ENCODE measurements at regions not wholly inside any gene's neighbourhood (a gene's known extent, or its start where the extent isn't known, plus 50 kb on each side); places are given as distances from the start of the nearest gene placed in this dataset.

- no peak for DNase-seq (ENCODE audit: low read depth, low spot score)
Observed at GRCh38 chr17:77668518-77668917, 290.0 kb upstream of the TNRC6C start.

DNA sequence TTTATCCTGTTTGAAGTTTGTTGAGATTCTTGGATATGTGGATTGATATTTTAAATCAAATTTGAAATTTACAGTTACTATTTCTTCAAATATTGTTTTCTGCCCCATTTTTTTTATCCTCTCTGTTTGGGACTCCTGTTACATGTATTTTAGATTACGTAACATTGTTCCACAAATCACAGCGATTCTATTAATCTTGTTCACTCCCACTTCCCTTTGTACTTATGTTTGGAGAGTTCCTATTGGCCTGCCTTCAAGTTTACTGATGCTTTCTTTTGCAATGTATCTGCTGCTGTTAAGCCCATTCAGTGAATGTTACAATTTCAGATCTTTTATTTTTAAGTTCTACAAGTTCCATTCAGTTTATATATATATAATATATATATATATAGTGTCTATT lies 288.3 kb upstream of the TNRC6C start:
- no peak for DNase-seq (ENCODE audit: low read depth, low spot score)

- DNase-seq (ENCODE audit: low read depth, low spot score) = no peak
Observed at GRCh38 chr17:77674358-77674757, 284.1 kb upstream of the TNRC6C start.

GRCh38 chr17:77675411-77675810 lies 283.1 kb upstream of the TNRC6C start:
- DNase-seq (ENCODE audit: low read depth, low spot score) = no peak

DNA sequence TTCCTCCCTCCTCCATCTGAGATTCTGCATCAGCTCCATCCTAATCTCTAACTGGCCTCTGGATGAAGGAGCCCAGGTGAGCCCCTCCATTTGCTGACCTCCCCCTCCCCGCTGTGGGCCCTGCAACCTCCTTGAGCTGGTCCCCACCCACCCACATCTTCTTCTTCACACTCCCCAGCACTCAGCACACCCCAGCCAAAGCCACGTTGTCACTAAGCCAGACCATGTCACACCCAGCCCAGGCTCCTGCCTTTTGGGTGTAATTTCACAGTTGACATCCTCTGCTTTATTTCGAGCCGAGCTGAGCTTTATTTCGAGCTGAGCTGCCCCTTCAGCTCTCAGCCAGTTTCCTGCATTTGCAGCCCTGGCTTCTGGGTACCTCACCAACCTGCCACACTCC lies 282.7 kb upstream of the TNRC6C start:
- DNase-seq (ENCODE audit: low read depth, low spot score) = no peak

GRCh38 chr17:77676237-77676661 lies 282.3 kb upstream of the TNRC6C start:
- DNase-seq (ENCODE audit: low read depth, low spot score) = no peak

GRCh38 chr17:77677211-77677610 lies 281.3 kb upstream of the TNRC6C start:
- DNase-seq (ENCODE audit: low read depth, low spot score) = no peak

DNA sequence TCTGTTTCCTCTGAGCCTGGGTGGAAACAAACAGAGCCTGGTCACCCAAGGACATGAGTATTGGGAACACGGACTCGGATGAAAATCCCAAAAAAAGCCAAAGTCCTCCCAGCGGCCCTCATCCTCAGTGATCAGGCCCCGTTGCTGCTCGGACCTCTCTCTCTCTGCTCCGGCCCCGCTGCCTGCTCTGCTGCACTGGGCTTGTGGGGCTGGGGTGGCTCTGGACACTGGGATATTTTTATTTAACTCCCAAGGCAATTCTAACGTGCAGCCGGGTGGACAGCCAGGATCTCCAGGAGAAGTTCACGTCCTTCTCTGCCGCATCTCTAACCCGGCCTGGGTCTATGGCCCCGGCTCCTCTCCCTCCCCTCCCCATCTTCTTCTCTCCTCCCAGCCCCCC lies 280.9 kb upstream of the TNRC6C start:
- no peak for DNase-seq (ENCODE audit: low read depth, low spot score)

DNA sequence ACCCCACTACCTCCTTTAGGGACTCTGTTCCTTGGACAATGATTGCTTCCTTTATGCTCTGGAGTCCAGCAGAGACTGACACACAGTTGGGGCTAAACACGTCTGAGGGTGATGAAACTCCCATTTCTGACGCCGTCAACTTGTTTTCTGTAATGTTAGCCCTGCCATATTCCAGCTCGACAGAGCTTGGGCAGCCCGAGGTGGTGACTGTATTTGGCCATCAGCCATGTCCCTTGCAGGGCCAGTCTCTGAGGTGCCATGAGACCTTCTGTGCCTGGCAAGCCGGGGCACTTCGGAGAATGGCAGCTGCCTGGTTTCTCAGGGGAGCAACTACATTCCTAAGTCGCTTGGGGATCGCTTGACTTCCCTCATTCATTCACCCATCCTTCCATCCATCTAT lies 278.9 kb upstream of the TNRC6C start:
- no peak for DNase-seq (ENCODE audit: low read depth, low spot score)

GRCh38 chr17:77681861-77682260 lies 276.6 kb upstream of the TNRC6C start:
- DNase-seq (ENCODE audit: low read depth, low spot score) = no peak

DNA sequence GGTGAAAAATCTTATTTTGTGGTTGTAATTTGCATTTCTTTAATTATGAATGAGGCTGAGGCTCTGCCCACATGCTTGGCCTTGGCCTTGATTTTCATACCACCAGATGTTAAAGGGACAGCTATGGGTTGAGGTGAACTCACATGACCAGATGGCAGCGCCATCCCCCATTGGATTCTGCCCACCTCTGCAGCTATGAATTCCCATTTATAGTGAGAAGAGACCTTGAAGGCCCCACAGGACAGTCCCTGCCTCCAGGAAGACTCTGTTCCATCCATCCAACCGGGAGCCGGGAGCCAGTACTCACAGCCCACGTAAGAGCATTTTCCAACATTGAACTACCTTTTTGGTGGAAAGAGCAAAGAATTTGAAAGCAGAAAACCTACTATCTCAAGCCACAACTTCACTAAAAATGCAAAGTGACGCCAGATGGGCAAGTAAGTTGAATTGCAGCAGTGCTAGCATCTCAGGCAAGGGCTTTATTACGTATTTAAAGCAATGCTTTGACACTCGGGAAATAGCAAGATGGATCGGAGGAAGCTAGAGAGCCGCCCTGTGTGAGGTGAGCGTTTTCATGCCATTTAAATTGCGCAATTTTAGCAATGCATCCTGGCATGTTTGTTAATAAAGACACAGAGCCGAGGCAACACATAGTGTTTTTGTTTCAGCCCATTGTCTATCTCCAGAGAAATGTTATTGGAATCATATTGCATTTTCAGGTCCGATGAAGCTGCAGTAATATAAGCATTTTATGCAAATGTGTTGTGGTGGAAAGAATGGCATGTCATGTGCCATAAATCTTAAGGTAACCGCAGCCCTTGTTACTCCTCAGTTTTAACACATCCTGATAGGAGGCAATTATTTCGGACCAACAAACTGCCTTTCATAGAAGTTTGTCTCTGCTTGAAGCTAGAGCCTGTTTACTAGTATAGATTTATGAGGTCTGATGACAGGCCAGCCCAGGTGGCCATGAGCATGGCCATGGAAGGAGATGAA lies 273.4 kb upstream of the TNRC6C start:
- DNase-seq (ENCODE audit: low read depth, low spot score) = no peak

- DNase-seq (ENCODE audit: low read depth, low spot score) = no peak
Observed at GRCh38 chr17:77685881-77686486, 272.5 kb upstream of the TNRC6C start.

DNA sequence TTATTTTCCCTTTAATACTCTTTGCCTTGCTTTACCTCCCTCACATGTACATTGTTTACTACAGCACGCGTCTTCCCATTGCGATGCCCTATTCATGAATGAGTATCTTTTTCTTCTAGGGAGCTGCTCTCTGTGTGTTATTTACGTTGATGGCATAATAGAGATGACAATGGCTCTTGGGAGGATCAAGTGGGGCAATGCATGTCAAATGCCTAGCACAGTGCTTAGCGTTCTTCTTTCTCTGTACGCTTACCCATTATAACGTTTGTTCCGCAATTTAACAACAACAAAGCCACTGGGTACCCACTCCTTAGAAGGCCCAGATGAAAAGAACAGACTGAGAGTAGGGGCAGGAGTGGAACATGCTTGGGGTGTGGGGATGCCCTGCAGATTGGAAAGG lies 271.6 kb upstream of the TNRC6C start:
- no peak for DNase-seq (ENCODE audit: low read depth, low spot score)

DNA sequence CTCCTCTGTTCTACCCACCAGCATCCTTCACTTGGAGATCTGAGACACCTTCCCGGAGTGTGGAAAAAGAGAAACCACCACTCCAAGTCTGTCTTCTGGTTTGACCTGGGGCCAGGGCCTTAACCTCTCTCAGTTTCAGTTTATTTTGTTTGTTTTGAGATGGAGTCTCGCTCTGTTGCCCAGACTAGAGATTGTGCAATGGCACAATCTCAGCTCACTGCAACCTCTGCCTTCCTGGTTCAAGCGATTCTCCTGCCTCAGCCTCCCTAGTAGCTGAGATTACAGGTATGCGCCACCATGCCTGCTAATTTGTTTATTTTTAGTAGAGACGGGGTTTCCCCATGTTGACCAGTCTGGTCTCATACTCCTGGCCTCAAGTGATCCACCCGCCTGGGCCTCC lies 271.1 kb upstream of the TNRC6C start:
- no peak for DNase-seq (ENCODE audit: low read depth, low spot score)

DNA sequence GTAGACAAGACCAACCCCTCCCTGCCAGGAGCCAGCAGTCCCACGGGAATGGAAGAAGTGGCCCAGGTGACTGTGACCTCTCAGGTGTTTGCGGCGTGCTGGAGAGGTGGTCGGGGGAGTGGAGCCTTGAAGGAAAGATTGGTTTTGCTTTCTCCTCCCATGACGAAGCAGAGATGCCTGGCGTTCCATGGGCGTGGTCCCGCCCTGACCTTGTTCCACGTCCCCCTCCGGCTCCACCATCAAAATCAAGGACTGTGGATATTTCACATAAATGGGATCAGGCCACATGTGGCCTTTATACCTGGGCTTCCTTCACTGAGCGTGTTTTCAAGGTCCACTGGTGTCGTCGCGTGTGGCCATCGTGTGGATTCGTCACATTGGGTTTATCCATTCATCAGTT lies 270.6 kb upstream of the TNRC6C start:
- DNase-seq (ENCODE audit: low read depth, low spot score) = no peak

DNA sequence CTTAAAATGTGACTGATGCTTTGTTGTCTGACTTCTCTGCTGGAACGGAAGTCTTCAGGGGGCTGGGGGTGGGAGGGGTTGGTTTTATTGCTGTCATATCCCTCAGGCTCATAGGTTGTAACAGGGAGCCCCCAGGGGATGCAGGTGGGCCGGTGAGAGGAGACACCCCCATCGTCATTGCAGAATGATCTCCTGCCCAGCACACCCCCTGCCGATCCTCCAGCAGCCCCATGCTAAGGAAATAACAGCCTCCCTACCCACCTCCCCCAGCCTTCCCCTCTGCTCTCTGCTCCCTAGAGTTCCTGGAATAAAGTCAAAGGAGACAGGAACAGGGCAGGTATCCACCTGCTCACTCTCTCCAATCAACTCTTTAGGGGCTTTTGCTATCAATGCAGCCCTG lies 270.1 kb upstream of the TNRC6C start:
- DNase-seq (ENCODE audit: low read depth, low spot score) = no peak

GRCh38 chr17:77690271-77691161 lies 268.0 kb upstream of the TNRC6C start:
- DNase-seq (ENCODE audit: low read depth, low spot score) = no peak

DNA sequence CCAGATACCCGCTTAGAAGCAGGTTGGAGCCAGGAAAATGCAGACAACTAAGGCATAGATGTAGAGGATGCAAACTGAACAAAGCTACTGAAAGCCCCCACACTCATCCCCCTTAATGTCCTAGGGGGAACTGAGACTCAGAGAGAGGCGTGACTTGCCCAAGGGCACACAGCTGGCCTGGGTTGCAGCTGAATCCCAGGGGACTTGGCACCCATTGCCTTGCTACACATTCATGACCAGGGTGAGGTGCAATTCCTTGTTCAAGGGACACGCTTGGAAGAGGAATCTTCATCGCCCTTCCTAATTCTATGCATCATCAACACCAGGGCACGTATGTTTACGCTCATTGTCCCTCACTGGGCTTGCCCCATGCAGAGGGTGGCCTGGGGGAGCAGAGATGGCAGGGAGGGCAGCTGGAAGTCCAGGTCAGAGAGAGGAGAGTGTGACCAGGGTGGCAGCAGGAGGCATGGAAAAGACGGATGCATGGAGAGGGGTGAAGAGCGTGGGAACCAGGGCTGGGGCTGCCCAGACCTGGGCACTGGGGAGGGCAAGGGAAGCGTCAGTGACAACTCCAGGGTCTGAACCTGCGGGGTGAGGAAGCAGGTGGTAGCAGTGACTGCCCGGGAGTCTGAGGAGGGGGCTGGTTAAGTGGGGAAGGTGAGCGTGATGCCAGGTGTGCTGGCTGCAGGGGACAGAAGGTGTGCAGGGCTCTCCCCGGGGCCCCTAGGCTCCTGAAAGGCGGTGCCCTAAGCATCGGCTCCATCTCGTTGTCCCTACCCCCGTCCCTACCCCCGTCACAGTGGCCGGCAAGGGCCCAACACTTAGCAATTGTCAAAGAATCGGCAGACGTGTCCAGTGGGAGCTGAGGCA lies 267.1 kb upstream of the TNRC6C start:
- no peak for DNase-seq (ENCODE audit: low read depth, low spot score)

DNA sequence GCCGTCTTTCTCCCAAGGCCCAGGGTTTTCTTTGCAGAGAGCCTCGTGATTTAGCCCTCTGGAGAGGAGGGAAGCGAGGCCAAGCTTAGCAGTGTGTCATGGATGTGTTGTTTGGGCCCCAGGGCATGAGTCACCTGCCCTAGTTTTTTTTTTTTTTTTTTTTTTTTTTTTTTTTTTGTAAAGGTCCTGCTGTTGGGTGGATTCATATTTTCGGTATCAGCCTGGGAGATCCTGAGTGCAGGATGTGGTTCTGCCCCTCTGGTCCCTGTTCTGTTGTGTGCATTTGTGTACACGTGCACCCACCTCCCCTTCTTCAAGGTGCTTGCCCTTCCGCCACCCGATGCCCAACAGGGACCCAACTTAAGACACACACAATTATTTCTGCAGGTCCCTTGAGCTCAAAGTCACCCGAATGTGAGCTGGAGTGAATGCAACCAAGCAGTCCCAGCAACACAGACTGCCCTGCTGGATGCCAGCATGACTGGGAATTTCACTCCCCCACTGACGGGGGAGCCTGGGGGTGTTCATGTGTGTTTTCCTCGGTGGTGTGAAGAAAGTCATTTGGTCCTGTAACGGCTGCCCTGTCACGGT lies 265.8 kb upstream of the TNRC6C start:
- DNase-seq (ENCODE audit: low read depth, low spot score) = no peak

GRCh38 chr17:77693301-77693700 lies 265.2 kb upstream of the TNRC6C start:
- DNase-seq (ENCODE audit: low read depth, low spot score) = no peak

DNA sequence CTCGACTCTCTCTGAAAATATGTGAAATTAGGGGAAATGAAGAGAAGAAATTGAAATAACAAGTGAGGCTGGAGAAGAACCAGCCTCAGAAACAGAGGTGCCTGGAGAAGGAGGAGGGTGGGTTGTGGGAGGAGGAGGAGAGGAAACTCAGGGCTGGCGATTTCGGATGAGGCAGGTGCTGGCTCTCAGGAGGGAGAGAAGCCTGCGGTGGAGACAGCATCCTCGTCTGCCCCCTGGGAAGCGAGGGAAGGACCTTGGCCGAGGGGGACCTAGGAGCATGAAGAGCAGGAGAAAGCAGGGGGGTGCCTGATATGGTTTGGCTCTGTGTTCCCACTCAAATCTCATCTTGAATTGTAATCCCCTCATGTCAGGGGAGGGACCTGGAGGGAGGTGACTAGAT lies 264.7 kb upstream of the TNRC6C start:
- DNase-seq (ENCODE audit: low read depth, low spot score) = no peak
